ENCODE measurements at regions not wholly inside any gene's neighbourhood (a gene's known extent, or its start where the extent isn't known, plus 50 kb on each side); places are given as distances from the start of the nearest gene placed in this dataset.

- DNase-seq = no peak
- Histone ChIP-seq H3K36me3 (ENCODE audit: control insufficient read depth, insufficient read depth, low read length) (no peaks in the 10 kb centered on the region), H3K4me1 (ENCODE audit: control insufficient read depth, insufficient read depth, low read length) (no peaks in the 10 kb centered on the region), H3K9me3 (replicated peaks; ENCODE audit: control insufficient read depth, low read depth, low read length) (no peaks in the 10 kb centered on the region), H3K27me3 (ENCODE audit: control insufficient read depth, insufficient read depth, low read length) (no peaks in the 10 kb centered on the region), H3K27ac (ENCODE audit: low read length) (no peak overlapping the region), H3K4me3 (ENCODE audit: low read length) (no peak overlapping the region)
- WGBS (ENCODE audit: insufficient coverage) = no CpG with 5 or more reads among the region's 4 CpGs
Observed at GRCh38 chr6:137371634-137372016, 122.6 kb downstream of the OLIG3 start.

GRCh38 chr6:137370871-137371633 is 123.1 kb downstream of the OLIG3 start:
- Histone ChIP-seq H3K27me3 (ENCODE audit: control insufficient read depth, insufficient read depth, low read length) (no peaks in the 10 kb centered on the region), H3K9me3 (replicated peaks; ENCODE audit: control insufficient read depth, low read depth, low read length) (no peaks in the 10 kb centered on the region), H3K4me3 (ENCODE audit: low read length) (no peak overlapping the region), H3K27ac (ENCODE audit: low read length) (no peak overlapping the region), H3K36me3 (ENCODE audit: control insufficient read depth, insufficient read depth, low read length) (no peaks in the 10 kb centered on the region), H3K4me1 (ENCODE audit: control insufficient read depth, insufficient read depth, low read length) (no peaks in the 10 kb centered on the region)
- no CpG with 5 or more reads among the region's 2 CpGs for WGBS (ENCODE audit: insufficient coverage)
- peak; percentile 18 for DNase-seq

GRCh38 chr6:137369136-137369535 is 125.1 kb downstream of the OLIG3 start:
- no peak overlapping the region for H3K27ac ChIP-seq (ENCODE audit: low read length)
- no CpG with 5 or more reads among the region's 1 CpG for WGBS (ENCODE audit: insufficient coverage)
- H3K4me3 ChIP-seq (ENCODE audit: low read length) = no peak overlapping the region
- no peaks in the 10 kb centered on the region for H3K9me3 ChIP-seq (replicated peaks; ENCODE audit: control insufficient read depth, low read depth, low read length)
- no peaks in the 10 kb centered on the region for H3K4me1 ChIP-seq (ENCODE audit: control insufficient read depth, insufficient read depth, low read length)
- no peaks in the 10 kb centered on the region for H3K36me3 ChIP-seq (ENCODE audit: control insufficient read depth, insufficient read depth, low read length)
- H3K27me3 ChIP-seq (ENCODE audit: control insufficient read depth, insufficient read depth, low read length) = no peaks in the 10 kb centered on the region
- DNase-seq = no peak

GRCh38 chr6:137365707-137366437 is 128.3 kb downstream of the OLIG3 start:
- Histone ChIP-seq H3K36me3 (ENCODE audit: control insufficient read depth, insufficient read depth, low read length) (no peaks in the 10 kb centered on the region), H3K4me3 (ENCODE audit: low read length) (no peak overlapping the region), H3K27ac (ENCODE audit: low read length) (no peak overlapping the region), H3K4me1 (ENCODE audit: control insufficient read depth, insufficient read depth, low read length) (no peaks in the 10 kb centered on the region), H3K9me3 (replicated peaks; ENCODE audit: control insufficient read depth, low read depth, low read length) (no peaks in the 10 kb centered on the region), H3K27me3 (ENCODE audit: control insufficient read depth, insufficient read depth, low read length) (no peaks in the 10 kb centered on the region)
- no peak for DNase-seq
- whole genome bisulfite sequencing (ENCODE audit: insufficient coverage) = 75% methylated on average over 7 of the region's 14 CpGs

- no CpG with 5 or more reads among the region's 5 CpGs for WGBS (ENCODE audit: insufficient coverage)
Observed at GRCh38 chr6:137363805-137364138, 130.4 kb downstream of the OLIG3 start.

DNA sequence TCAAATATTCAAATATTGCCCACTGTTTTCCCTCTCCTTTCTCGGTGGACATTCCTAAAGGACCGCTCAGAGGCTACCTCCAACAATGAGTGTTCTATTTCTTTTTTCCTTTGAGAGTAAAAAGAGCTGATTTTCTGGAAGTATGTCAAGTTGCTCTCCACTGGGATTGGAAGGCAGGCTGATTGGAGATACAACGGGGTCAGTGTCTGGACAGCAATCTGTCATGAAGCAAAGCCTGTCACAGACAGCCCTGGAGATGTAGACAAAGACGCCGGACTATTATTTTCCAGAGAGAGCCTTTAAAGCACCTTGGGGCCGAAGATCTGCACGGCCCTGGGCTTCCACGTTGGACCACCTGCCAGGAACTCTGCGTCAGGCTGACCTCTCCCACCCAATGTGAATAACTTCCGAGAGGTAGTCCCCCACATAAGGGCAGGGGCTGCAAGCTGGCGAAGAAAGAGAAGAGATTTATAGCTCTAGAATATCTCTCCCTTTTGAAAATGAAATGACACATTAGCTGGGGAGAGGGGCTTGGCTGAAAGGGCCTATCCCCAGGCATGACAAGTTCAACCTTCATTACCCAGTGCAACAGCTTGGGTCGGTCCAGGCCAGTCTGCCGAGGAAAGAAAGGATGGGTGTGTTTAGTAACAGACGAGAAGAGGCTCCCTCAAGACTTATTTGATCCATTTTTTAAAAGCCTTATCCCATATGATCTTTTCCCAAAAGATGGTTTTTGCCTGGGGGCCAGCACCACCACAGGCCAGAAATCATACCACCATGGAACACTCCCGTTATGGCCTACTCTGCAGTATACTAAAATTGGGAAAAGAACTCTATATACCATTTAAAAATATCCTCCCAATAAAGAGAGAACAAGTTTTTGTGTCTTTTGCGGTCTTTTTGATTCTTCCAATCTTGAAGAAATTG is 131.1 kb downstream of the OLIG3 start:
- Histone ChIP-seq H3K9me3 (replicated peaks; ENCODE audit: control insufficient read depth, low read depth, low read length) (no peaks in the 10 kb centered on the region), H3K4me3 (ENCODE audit: low read length) (no peak overlapping the region), H3K36me3 (ENCODE audit: control insufficient read depth, insufficient read depth, low read length) (no peaks in the 10 kb centered on the region), H3K27ac (ENCODE audit: low read length) (no peak overlapping the region), H3K27me3 (ENCODE audit: control insufficient read depth, insufficient read depth, low read length) (peaks cover under 1% of the 10 kb centered on the region), H3K4me1 (ENCODE audit: control insufficient read depth, insufficient read depth, low read length) (no peaks in the 10 kb centered on the region)
- 67% methylated on average over 1 of the region's 16 CpGs for WGBS (ENCODE audit: insufficient coverage)
- DNase-seq = no peak

More at GRCh38 chr6:137363805-137364138, 130.4 kb downstream of the OLIG3 start:
- H3K36me3 ChIP-seq (ENCODE audit: control insufficient read depth, insufficient read depth, low read length) = no peaks in the 10 kb centered on the region
- H3K27me3 ChIP-seq (ENCODE audit: control insufficient read depth, insufficient read depth, low read length) = no peaks in the 10 kb centered on the region
- no peaks in the 10 kb centered on the region for H3K9me3 ChIP-seq (replicated peaks; ENCODE audit: control insufficient read depth, low read depth, low read length)
- no peak overlapping the region for H3K27ac ChIP-seq (ENCODE audit: low read length)
- no peaks in the 10 kb centered on the region for H3K4me1 ChIP-seq (ENCODE audit: control insufficient read depth, insufficient read depth, low read length)
- DNase-seq = no peak
- H3K4me3 ChIP-seq (ENCODE audit: low read length) = no peak overlapping the region

DNA sequence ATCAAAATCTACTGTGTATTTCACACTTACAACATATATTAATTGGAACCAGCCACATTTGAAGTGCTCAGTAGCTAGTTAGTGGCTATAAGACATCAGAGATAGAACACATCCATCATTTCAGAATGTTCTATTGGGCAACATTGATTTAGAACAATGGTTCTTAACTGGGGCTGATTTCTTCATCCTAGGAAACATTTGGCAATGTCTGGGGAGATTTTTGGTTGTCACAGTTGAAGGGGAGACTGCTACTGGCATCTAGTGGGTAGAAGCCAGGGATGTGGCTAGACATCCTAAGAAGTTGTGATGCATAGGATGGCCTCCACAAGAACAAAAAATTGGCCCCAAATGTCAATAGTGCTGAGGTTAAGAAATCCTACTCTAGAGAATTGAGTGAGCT is 132.5 kb downstream of the OLIG3 start:
- Histone ChIP-seq H3K27me3 (ENCODE audit: control insufficient read depth, insufficient read depth, low read length) (peaks cover 5% of the 10 kb centered on the region), H3K27ac (ENCODE audit: low read length) (no peak overlapping the region), H3K36me3 (ENCODE audit: control insufficient read depth, insufficient read depth, low read length) (no peaks in the 10 kb centered on the region), H3K4me1 (ENCODE audit: control insufficient read depth, insufficient read depth, low read length) (no peaks in the 10 kb centered on the region), H3K4me3 (ENCODE audit: low read length) (no peak overlapping the region), H3K9me3 (replicated peaks; ENCODE audit: control insufficient read depth, low read depth, low read length) (no peaks in the 10 kb centered on the region)
- no peak for DNase-seq

- no peak overlapping the region for H3K4me3 ChIP-seq (ENCODE audit: low read length)
- no peaks in the 10 kb centered on the region for H3K9me3 ChIP-seq (replicated peaks; ENCODE audit: control insufficient read depth, low read depth, low read length)
- no peak for DNase-seq
- H3K27ac ChIP-seq (ENCODE audit: low read length) = no peak overlapping the region
- WGBS (ENCODE audit: insufficient coverage) = 23% methylated on average over 2 of the region's 3 CpGs
- no peaks in the 10 kb centered on the region for H3K4me1 ChIP-seq (ENCODE audit: control insufficient read depth, insufficient read depth, low read length)
- no peaks in the 10 kb centered on the region for H3K36me3 ChIP-seq (ENCODE audit: control insufficient read depth, insufficient read depth, low read length)
- H3K27me3 ChIP-seq (ENCODE audit: control insufficient read depth, insufficient read depth, low read length) = peaks cover 5% of the 10 kb centered on the region
Observed at GRCh38 chr6:137358273-137358672, 135.9 kb downstream of the OLIG3 start.

DNA sequence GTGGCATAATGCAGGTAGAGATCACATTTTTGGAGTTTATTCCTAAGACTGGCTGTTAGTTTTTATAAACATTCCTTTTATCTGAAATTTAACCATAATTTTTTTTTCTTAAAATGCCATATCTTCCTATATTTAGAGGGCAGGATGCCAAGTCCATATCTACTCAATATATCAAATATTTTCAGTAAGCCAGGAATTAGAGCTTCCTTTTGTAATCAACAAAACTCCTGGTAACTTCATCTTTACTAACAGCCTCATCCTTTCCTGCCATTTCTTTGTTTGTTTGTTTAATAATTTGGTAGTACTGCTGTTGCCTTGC is 136.3 kb downstream of the OLIG3 start:
- Histone ChIP-seq H3K27me3 (ENCODE audit: control insufficient read depth, insufficient read depth, low read length) (peaks cover 5% of the 10 kb centered on the region), H3K4me3 (ENCODE audit: low read length) (no peak overlapping the region), H3K9me3 (replicated peaks; ENCODE audit: control insufficient read depth, low read depth, low read length) (no peaks in the 10 kb centered on the region), H3K27ac (ENCODE audit: low read length) (no peak overlapping the region), H3K36me3 (ENCODE audit: control insufficient read depth, insufficient read depth, low read length) (no peaks in the 10 kb centered on the region), H3K4me1 (ENCODE audit: control insufficient read depth, insufficient read depth, low read length) (no peaks in the 10 kb centered on the region)
- no peak for DNase-seq

GRCh38 chr6:137357263-137357947 is 136.8 kb downstream of the OLIG3 start:
- H3K4me1 ChIP-seq (ENCODE audit: control insufficient read depth, insufficient read depth, low read length) = no peaks in the 10 kb centered on the region
- WGBS (ENCODE audit: insufficient coverage) = 49% methylated on average over 10 of the region's 14 CpGs
- H3K27me3 ChIP-seq (ENCODE audit: control insufficient read depth, insufficient read depth, low read length) = peaks cover 5% of the 10 kb centered on the region
- no peaks in the 10 kb centered on the region for H3K36me3 ChIP-seq (ENCODE audit: control insufficient read depth, insufficient read depth, low read length)
- no peaks in the 10 kb centered on the region for H3K9me3 ChIP-seq (replicated peaks; ENCODE audit: control insufficient read depth, low read depth, low read length)
- no peak overlapping the region for H3K4me3 ChIP-seq (ENCODE audit: low read length)
- DNase-seq = no peak
- no peak overlapping the region for H3K27ac ChIP-seq (ENCODE audit: low read length)
